Endothelial cell of umbilical vein (primary cell): ENCODE measurements at regions not wholly inside any gene's neighbourhood (a gene's known extent, or its start where the extent isn't known, plus 50 kb on each side); places are given as distances from the start of the nearest gene placed in this dataset.

Experiments
- BruUV-seq: library from RNA; stranded (reverse); fragments of 400-500 nt; replicated peaks from 2 replicates; lab custom pipeline; 2021; lab: Mats Ljungman, UMichigan
- CTCF ChIA-PET: fragments of 300-600, 350-600 bp; sonication (Branson Sonifier 250); formaldehyde crosslinking; loops from one replicate; lab custom pipeline; 2021; ENCODE audit warnings: antibody characterized with exemption, inconsistent platforms; lab: Charles Lee
- POLR2A ChIA-PET: fragments of 300-600, 350-600 bp; sonication (Branson Sonifier 250); formaldehyde crosslinking; loops from one replicate; lab custom pipeline; 2021; ENCODE audit warnings: antibody characterized with exemption, inconsistent platforms; lab: Charles Lee
- DNase-seq: peaks from one replicate; pipeline ENCODE4 v3.0.0-alpha.2; 2011; ENCODE audit warnings: low read depth, low spot score
- FAIRE-seq: peaks from 2 replicates; lab custom pipeline; 2011; peaks lifted over from hg19 to GRCh38; lab: Jason Lieb, UNC
- H2AFZ ChIP-seq: 2 replicates; pipeline ENCODE4 v1.6.0; 2012; ENCODE audit warnings: low read depth, low read length, control low read depth, inconsistent platforms
- H3K27ac ChIP-seq: 2 replicates; pipeline ENCODE4 v1.5.1; 2011; ENCODE audit warnings: low read depth, mild to moderate bottlenecking, control low read depth, low read length, moderate library complexity; ENCODE audit not compliant: insufficient read depth
- H3K27me3 ChIP-seq, 2 experiments: 2 replicates each; pipeline versions ENCODE4 v1.6.0 to v1.6.1; 2011; ENCODE audit warnings: low read length in 2 of 2, mixed read lengths in 1 of 2; ENCODE audit not compliant: control insufficient read depth in 2 of 2, insufficient read depth in 2 of 2
- H3K36me3 ChIP-seq, 2 experiments: 2 replicates in 1 of 2; 3 replicates in 1 of 2; pipeline ENCODE4 v1.5.1; 2011; ENCODE audit warnings: low read length in 2 of 2, mild to moderate bottlenecking in 1 of 2, moderate library complexity in 1 of 2; ENCODE audit not compliant: control insufficient read depth in 2 of 2, insufficient read depth in 2 of 2; ENCODE audit errors: extremely low read depth in 1 of 2
- H3K4me1 ChIP-seq: 3 replicates; pipeline ENCODE4 v1.5.1; 2011; ENCODE audit warnings: mild to moderate bottlenecking, low read length; ENCODE audit not compliant: control insufficient read depth, insufficient read depth; ENCODE audit errors: extremely low read depth
- H3K4me2 ChIP-seq: 2 replicates; pipeline ENCODE4 v1.6.1; 2011; ENCODE audit warnings: low read length, control low read depth, mixed read lengths; ENCODE audit not compliant: insufficient read depth
- H3K4me3 ChIP-seq, 3 experiments: fragments of 200-600 bp in 1 of 3; sonication (generic), shearing (Covaris generic) in 1 of 3; replicated peaks in 1 of 3; 2 replicates each; pipeline ENCODE4 v1.5.1; 2011 to 2016; ENCODE audit warnings: control low read depth in 3 of 3, low read length in 3 of 3, mild to moderate bottlenecking in 2 of 3, inconsistent platforms in 1 of 3, low read depth in 1 of 3, moderate library complexity in 1 of 3; ENCODE audit not compliant: insufficient read depth in 1 of 3
- H3K79me2 ChIP-seq: 2 replicates; pipeline ENCODE4 v1.6.0; 2012; ENCODE audit warnings: low read length, inconsistent platforms; ENCODE audit not compliant: control insufficient read depth, insufficient read depth
- H3K9ac ChIP-seq: replicated peaks from 2 replicates; pipeline ENCODE3; 2011; ENCODE audit warnings: low read length, control low read depth; ENCODE audit not compliant: insufficient read depth; ENCODE audit errors: extremely low read depth
- H3K9me1 ChIP-seq: replicated peaks from 3 replicates; pipeline ENCODE4 v1.6.0; 2011; ENCODE audit warnings: mild to moderate bottlenecking, low read length; ENCODE audit not compliant: control insufficient read depth, insufficient read depth; ENCODE audit errors: extremely low read depth
- H3K9me3 ChIP-seq: replicated peaks from 2 replicates; pipeline ENCODE4 v1.5.1; 2012; ENCODE audit warnings: low read length, inconsistent platforms; ENCODE audit not compliant: control insufficient read depth, insufficient read depth
- H4K20me1 ChIP-seq: replicated peaks from 2 replicates; pipeline ENCODE3; 2011; ENCODE audit warnings: mild to moderate bottlenecking, low read length; ENCODE audit not compliant: control insufficient read depth, insufficient read depth; ENCODE audit errors: extremely low read depth
- EZH2 ChIP-seq: IDR thresholded peaks from 2 replicates; pipeline ENCODE4 v1.6.1; 2012; ENCODE audit warnings: borderline replicate concordance, low read depth, mild to moderate bottlenecking, moderate library complexity, low read length, inconsistent platforms; ENCODE audit not compliant: severe bottlenecking
- FOS ChIP-seq: IDR thresholded peaks from 2 replicates; pipeline ENCODE4 v1.6.1; 2011; ENCODE audit warnings: mild to moderate bottlenecking, low read length, moderate library complexity, borderline replicate concordance; ENCODE audit not compliant: insufficient read depth
- GATA2 ChIP-seq: IDR thresholded peaks from 2 replicates; pipeline ENCODE4 v1.7.0; 2011; ENCODE audit warnings: low read depth, mild to moderate bottlenecking, moderate library complexity, mixed read lengths, low read length; ENCODE audit not compliant: insufficient read length, insufficient read depth
- JUN ChIP-seq: IDR thresholded peaks from 2 replicates; pipeline ENCODE4 v1.6.1; 2011; ENCODE audit warnings: borderline replicate concordance, low read depth; ENCODE audit not compliant: insufficient read length, insufficient read depth
- MAX ChIP-seq: IDR thresholded peaks from 2 replicates; pipeline ENCODE4 v1.6.1; 2011; ENCODE audit not compliant: insufficient read depth, insufficient read length
- MYC ChIP-seq: IDR thresholded peaks from one replicate; pipeline ENCODE4 v1.6.1; 2011; ENCODE audit warnings: mild to moderate bottlenecking, low read depth, low read length
- POLR2A ChIP-seq: IDR thresholded peaks from 2 replicates; pipeline ENCODE4 v1.6.1; 2012; ENCODE audit warnings: low read depth, mild to moderate bottlenecking, control low read depth, low read length
- POLR2AphosphoS5 ChIP-seq: IDR thresholded peaks from 2 replicates; pipeline ENCODE4 v1.6.1; 2012; ENCODE audit warnings: low read depth, mild to moderate bottlenecking, control low read depth, low read length, moderate library complexity; ENCODE audit not compliant: insufficient read depth
- dilution Hi-C: fragments of 300-500 bp; cut with MboI; formaldehyde crosslinking; loops from one replicate; pipeline ENCODE4 v1.15.0; 2019; ENCODE audit warnings: low sequenced_read_pairs; ENCODE audit not compliant: extremely low pct_ligation_motif_present
- intact Hi-C: fragments of 100-400 bp; cut with micrococcal nuclease; formaldehyde crosslinking; loops from one replicate; pipeline ENCODE4 v1.10.0; 2022
- TF ChIP-seq, protein P1 (sequence below), 2 donors: IDR thresholded peaks; 1 replicate in 1 of 2; 2 replicates in 1 of 2; pipeline ENCODE4 v1.5.1; 2011; ENCODE audit warnings: low read length in 2 of 2, mild to moderate bottlenecking in 2 of 2, moderate library complexity in 2 of 2, control low read depth in 1 of 2, inconsistent platforms in 1 of 2, low read depth in 1 of 2; ENCODE audit not compliant: insufficient read depth in 1 of 2; ENCODE audit errors: extremely low read depth in 1 of 2

GRCh38 chr1:191026828-191027227 is 549.2 kb upstream of the BRINP3 start:
- Histone ChIP-seq H3K9me3 (no peaks in the 10 kb centered on the region), H3K36me3 (no peaks in the 10 kb centered on the region), H3K9ac (no peak overlapping the region), H3K4me3 (no peak overlapping the region), H4K20me1 (no peaks in the 10 kb centered on the region), H3K4me2 (no peak overlapping the region), H3K27me3 (no peaks in the 10 kb centered on the region), H3K79me2 (no peaks in the 10 kb centered on the region), H3K4me1 (peaks cover 20% of the 10 kb centered on the region), H2AFZ (no peak overlapping the region), H3K9me1 (no peaks in the 10 kb centered on the region), H3K27ac (no peak overlapping the region)
- ChIA-PET POLR2A (no interaction called here), CTCF (no interaction called here)
- no TSS peak for BruUV-seq
- no peak for DNase-seq
- no peak for TF ChIP-seq POLR2AphosphoS5
- TF ChIP-seq FOS, result no peak
- no peak for TF ChIP-seq MYC
- TF ChIP-seq, protein P1, sequence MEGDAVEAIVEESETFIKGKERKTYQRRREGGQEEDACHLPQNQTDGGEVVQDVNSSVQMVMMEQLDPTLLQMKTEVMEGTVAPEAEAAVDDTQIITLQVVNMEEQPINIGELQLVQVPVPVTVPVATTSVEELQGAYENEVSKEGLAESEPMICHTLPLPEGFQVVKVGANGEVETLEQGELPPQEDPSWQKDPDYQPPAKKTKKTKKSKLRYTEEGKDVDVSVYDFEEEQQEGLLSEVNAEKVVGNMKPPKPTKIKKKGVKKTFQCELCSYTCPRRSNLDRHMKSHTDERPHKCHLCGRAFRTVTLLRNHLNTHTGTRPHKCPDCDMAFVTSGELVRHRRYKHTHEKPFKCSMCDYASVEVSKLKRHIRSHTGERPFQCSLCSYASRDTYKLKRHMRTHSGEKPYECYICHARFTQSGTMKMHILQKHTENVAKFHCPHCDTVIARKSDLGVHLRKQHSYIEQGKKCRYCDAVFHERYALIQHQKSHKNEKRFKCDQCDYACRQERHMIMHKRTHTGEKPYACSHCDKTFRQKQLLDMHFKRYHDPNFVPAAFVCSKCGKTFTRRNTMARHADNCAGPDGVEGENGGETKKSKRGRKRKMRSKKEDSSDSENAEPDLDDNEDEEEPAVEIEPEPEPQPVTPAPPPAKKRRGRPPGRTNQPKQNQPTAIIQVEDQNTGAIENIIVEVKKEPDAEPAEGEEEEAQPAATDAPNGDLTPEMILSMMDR (IDR thresholded peaks at IDR 0.05; ENCODE audit: extremely low read depth in 1 of 2, insufficient read depth in 1 of 2, low read depth in 1 of 2, low read length in 2 of 2), result no peak
- no peak for TF ChIP-seq JUN
- TF ChIP-seq GATA2, result no peak
- no peak for FAIRE-seq
- dilution Hi-C loops, result no loop called here
- intact Hi-C loops, result no loop called here

- Histone ChIP-seq H3K9ac (no peak overlapping the region), H3K27ac (no peak overlapping the region), H3K36me3 (no peaks in the 10 kb centered on the region), H4K20me1 (no peaks in the 10 kb centered on the region), H3K9me1 (no peaks in the 10 kb centered on the region), H3K4me3 (no peak overlapping the region), H3K4me1 (no peaks in the 10 kb centered on the region), H3K27me3 (no peaks in the 10 kb centered on the region), H3K4me2 (no peak overlapping the region), H2AFZ (no peak overlapping the region), H3K79me2 (no peaks in the 10 kb centered on the region), H3K9me3 (no peaks in the 10 kb centered on the region)
- dilution Hi-C loops, result no loop called here
- ChIA-PET CTCF (no interaction called here), POLR2A (no interaction called here)
- DNase-seq (no peak), FAIRE-seq (no peak)
- no TSS peak for BruUV-seq
- intact Hi-C loops, result no loop called here
- TF ChIP-seq POLR2A, result no peak
- no peak for TF ChIP-seq FOS
- TF ChIP-seq, protein P1 (IDR thresholded peaks at IDR 0.05; ENCODE audit: extremely low read depth in 1 of 2, insufficient read depth in 1 of 2, low read depth in 1 of 2, low read length in 2 of 2), result no peak
- no peak for TF ChIP-seq POLR2AphosphoS5
- TF ChIP-seq EZH2, result no peak
- no peak for TF ChIP-seq MYC
- no peak for TF ChIP-seq MAX
- no peak for TF ChIP-seq GATA2
- TF ChIP-seq JUN, result no peak
Measured at GRCh38 chr1:191034132-191034531, 556.5 kb upstream of the BRINP3 start.
